H1 (cell line): ENCODE measurements at regions not wholly inside any gene's neighbourhood (a gene's known extent, or its start where the extent isn't known, plus 50 kb on each side); places are given as distances from the start of the nearest gene placed in this dataset.

Experiments used
- BCL11A ChIP-seq, 2 experiments: IDR thresholded peaks; one replicate each; pipeline ENCODE4 v1.6.1; 2011; ENCODE audit warnings: low read depth in 2 of 2, low read length in 2 of 2, mild to moderate bottlenecking in 2 of 2
- CTBP2 ChIP-seq: IDR thresholded peaks from 2 replicates; pipeline ENCODE4 v1.7.0; 2011; ENCODE audit warnings: borderline replicate concordance, mild to moderate bottlenecking, moderate library complexity, mixed read lengths, low read length; ENCODE audit not compliant: insufficient read depth, insufficient read length
- HDAC6 ChIP-seq: IDR thresholded peaks from one replicate; pipeline ENCODE4 v1.7.1; 2012; ENCODE audit warnings: low read depth, mild to moderate bottlenecking, inconsistent platforms, low read length, moderate library complexity
- POLR2A ChIP-seq, 2 experiments: IDR thresholded peaks; 1 replicate in 1 of 2; 2 replicates in 1 of 2; pipeline ENCODE4 v1.6.1; 2011; ENCODE audit warnings: low read depth in 2 of 2, low read length in 2 of 2, mild to moderate bottlenecking in 2 of 2; ENCODE audit errors: control extremely low read depth in 1 of 2
- SIN3A ChIP-seq, 2 experiments: IDR thresholded peaks in 1 of 2; conservative IDR thresholded peaks in 1 of 2; 2 replicates each; pipeline ENCODE4 v1.6.1; 2011 to 2012; ENCODE audit warnings: low read length in 2 of 2, improper control_type of control experiment in 1 of 2, low read depth in 1 of 2, mild to moderate bottlenecking in 1 of 2
- TEAD4 ChIP-seq: IDR thresholded peaks from 2 replicates; pipeline ENCODE4 v1.6.1; 2012; ENCODE audit warnings: low read depth, low read length, inconsistent platforms, mixed read lengths

DNA sequence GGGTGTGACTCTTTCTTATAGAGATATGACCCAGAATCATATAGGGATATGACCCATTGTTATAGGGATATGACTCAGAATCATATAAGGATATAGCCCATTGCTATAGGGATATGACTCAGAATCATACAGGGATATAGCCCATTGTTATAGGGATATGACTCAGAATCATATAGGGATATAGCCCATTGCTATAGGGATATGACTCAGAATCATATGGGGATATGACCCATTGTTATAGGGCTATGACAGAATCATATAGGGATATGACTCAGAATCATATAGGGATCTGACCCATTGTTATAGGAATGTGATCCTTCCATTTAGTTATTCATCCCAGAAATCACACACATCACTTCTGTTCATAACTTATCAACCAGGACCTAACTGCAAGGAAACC is 312.2 kb upstream of the ADARB2 start (continued):
- TF ChIP-seq BCL11A (IDR thresholded peaks at IDR 0.05; ENCODE audit: low read depth in 2 of 2, low read length in 2 of 2) (no peak), CTBP2 (no peak), HDAC6 (no peak), POLR2A (IDR thresholded peaks at IDR 0.05; ENCODE audit: control extremely low read depth in 1 of 2, low read depth in 2 of 2, low read length in 2 of 2) (no peak), SIN3A (conservative IDR thresholded peaks at IDR 0.05 in 1 of 2, IDR thresholded peaks at IDR 0.05 in 1 of 2; ENCODE audit: low read depth in 1 of 2, low read length in 2 of 2) (no peak), TEAD4 (no peak)
